HCT116 (cell line): ENCODE measurements at regions not wholly inside any gene's neighbourhood (a gene's known extent, or its start where the extent isn't known, plus 50 kb on each side); places are given as distances from the start of the nearest gene placed in this dataset.
A peak's percentile ranks its signal among the peaks of the same experiment; 100 is the strongest.

Experiments
- ATAC-seq: fragments of 200-7000 bp; cut with Tn5 transposase; 2 replicates; pipeline ENCODE4 v1.9.1; 2020; ENCODE audit warnings: mild to moderate bottlenecking, moderate library complexity
- BruUV-seq: library from RNA; stranded (reverse); fragments of 400-500 nt; replicated peaks from 2 replicates; lab custom pipeline; 2021; lab: Mats Ljungman, UMichigan
- CTCF ChIA-PET: fragments of 300-600 bp; sonication (Branson Sonifier 250); formaldehyde crosslinking; loops from one replicate; lab custom pipeline; 2021; ENCODE audit warnings: antibody characterized with exemption; lab: Charles Lee
- POLR2A ChIA-PET: fragments of 300-600, 350-600 bp; sonication (Branson Sonifier 250); formaldehyde crosslinking; loops from one replicate; lab custom pipeline; 2021; ENCODE audit warnings: antibody characterized with exemption; lab: Charles Lee
- RAD21 ChIA-PET, 2 experiments: fragments of 300-600 bp; sonication (Branson Sonifier 250); formaldehyde crosslinking; loops; one replicate each; lab custom pipeline; 2023; ENCODE audit warnings: low total read pairs in 2 of 2; ENCODE audit not compliant: uncharacterized antibody in 2 of 2, unreplicated experiment in 2 of 2, low non-redundant PET in 1 of 2; lab: Charles Lee
- DNase-seq: peaks from one replicate; pipeline ENCODE4 v3.0.0-alpha.2; 2010; ENCODE audit warnings: low read depth, low spot score
- H2AFZ ChIP-seq: fragments of 200-600 bp; shearing (Covaris generic), sonication (generic); 2 replicates; pipeline ENCODE4 v1.6.1; 2017; ENCODE audit warnings: low read depth, mixed run types, mixed read lengths, antibody characterized with exemption, low read length; ENCODE audit not compliant: poor library complexity, severe bottlenecking
- H3K27ac ChIP-seq: 2 replicates; pipeline ENCODE4 v1.5.1; 2012; ENCODE audit warnings: low read depth, low read length
- H3K27me3 ChIP-seq: fragments of 200-600 bp; sonication (generic); 2 replicates; pipeline ENCODE4 v1.6.1; 2016; ENCODE audit warnings: mixed run types, low read length, mixed read lengths; ENCODE audit not compliant: insufficient read depth
- H3K36me3 ChIP-seq, 2 experiments: fragments of 200-500 bp in 1 of 2; fragments of 200-600 bp in 1 of 2; sonication (Bioruptor generic) in 1 of 2; sonication (generic) in 1 of 2; 2 replicates each; pipeline versions ENCODE4 v1.5.1 to v1.6.1; 2014 to 2016; ENCODE audit warnings: low read length in 2 of 2, inconsistent platforms in 1 of 2, mixed read lengths in 1 of 2, mixed run types in 1 of 2; ENCODE audit not compliant: insufficient read depth in 2 of 2, control insufficient read depth in 1 of 2
- H3K4me1 ChIP-seq, 2 experiments: fragments of 200-600 bp in 1 of 2; sonication (generic) in 1 of 2; 2 replicates each; pipeline versions ENCODE4 v1.5.1 to v1.6.1; 2012 to 2017; ENCODE audit warnings: low read length in 2 of 2, inconsistent platforms in 1 of 2, mild to moderate bottlenecking in 1 of 2, mixed read lengths in 1 of 2, mixed run types in 1 of 2, moderate library complexity in 1 of 2; ENCODE audit not compliant: insufficient read depth in 2 of 2, control insufficient read depth in 1 of 2
- H3K4me2 ChIP-seq: fragments of 200-600 bp; sonication (generic); 2 replicates; pipeline ENCODE4 v1.6.1; 2017; ENCODE audit warnings: mixed run types, low read length, mixed read lengths
- H3K4me3 ChIP-seq, 2 experiments: fragments of 200-600 bp in 1 of 2; sonication (generic) in 1 of 2; replicated peaks in 1 of 2; 2 replicates each; pipeline ENCODE4 v1.5.1; 2011 to 2016; ENCODE audit warnings: low read length in 2 of 2, control low read depth in 1 of 2, low read depth in 1 of 2, mild to moderate bottlenecking in 1 of 2, mixed read lengths in 1 of 2, mixed run types in 1 of 2
- H3K79me2 ChIP-seq: fragments of 200-600 bp; sonication (generic); 2 replicates; pipeline ENCODE4 v1.6.1; 2017; ENCODE audit warnings: mild to moderate bottlenecking, mixed run types, low read length, moderate library complexity, mixed read lengths; ENCODE audit not compliant: insufficient read depth
- H3K9ac ChIP-seq: fragments of 200-600 bp; sonication (generic); 2 replicates; pipeline ENCODE4 v1.6.1; 2016; ENCODE audit warnings: low read length, mixed read lengths
- H3K9me2 ChIP-seq: fragments of 200-600 bp; sonication (generic), shearing (Covaris generic); 2 replicates; pipeline ENCODE4 v1.6.1; 2017; ENCODE audit warnings: mixed run types, mild to moderate bottlenecking, moderate library complexity; ENCODE audit not compliant: insufficient read depth
- H3K9me3 ChIP-seq, 2 experiments: fragments of 200-500 bp in 1 of 2; fragments of 200-600 bp in 1 of 2; sonication (Bioruptor generic) in 1 of 2; sonication (generic) in 1 of 2; 2 replicates each; pipeline ENCODE4 v1.6.1; 2014 to 2017; ENCODE audit warnings: low read length in 2 of 2, mixed read lengths in 2 of 2, inconsistent platforms in 1 of 2, low read depth in 1 of 2, mild to moderate bottlenecking in 1 of 2, mixed run types in 1 of 2, moderate library complexity in 1 of 2; ENCODE audit not compliant: control insufficient read depth in 1 of 2, insufficient read depth in 1 of 2
- H4K20me1 ChIP-seq: fragments of 200-600 bp; sonication (generic), shearing (Covaris generic); 2 replicates; pipeline ENCODE4 v1.6.1; 2017; ENCODE audit warnings: mixed run types, mild to moderate bottlenecking, moderate library complexity; ENCODE audit not compliant: insufficient read depth
- CBX3 ChIP-seq: IDR thresholded peaks from 2 replicates; pipeline ENCODE4 v1.6.1; 2012; ENCODE audit warnings: low read depth
- CEBPB ChIP-seq: IDR thresholded peaks from 2 replicates; pipeline ENCODE4 v1.6.1; 2012; ENCODE audit warnings: low read depth
- EZH2phosphoT487 ChIP-seq: fragments of 200-600 bp; IDR thresholded peaks from 2 replicates; pipeline ENCODE4 v1.6.1; 2018; ENCODE audit warnings: antibody characterized with exemption, borderline replicate concordance
- FOSL1 ChIP-seq: IDR thresholded peaks from 2 replicates; pipeline ENCODE4 v1.6.1; 2012; ENCODE audit warnings: low read depth
- POLR2AphosphoS5 ChIP-seq: IDR thresholded peaks from 2 replicates; pipeline ENCODE4 v1.6.1; 2011; ENCODE audit warnings: mild to moderate bottlenecking, low read depth, low read length, moderate library complexity
- RAD21 ChIP-seq: IDR thresholded peaks from 2 replicates; pipeline ENCODE4 v1.6.1; 2012; ENCODE audit warnings: low read depth, mild to moderate bottlenecking
- ZFX ChIP-seq: fragments of 450-650 bp; IDR thresholded peaks from 2 replicates; pipeline ENCODE4 v1.6.1; 2017
- intact Hi-C: fragments of 100-400 bp; cut with micrococcal nuclease; formaldehyde crosslinking; loops from 2 replicates; pipeline ENCODE4 v1.10.0; 2022
- TF ChIP-seq, protein P1 (sequence below): IDR thresholded peaks from 2 replicates; pipeline ENCODE4 v1.6.1; 2012; ENCODE audit warnings: low read depth

GRCh38 chr12:75747572-75748021, 236.2 kb upstream of the KRR1 start:
- TF ChIP-seq RAD21, result no peak
- peak; percentile 38; the same call in 1 of the 2 replicates for TF ChIP-seq FOSL1
- TF ChIP-seq EZH2phosphoT487, result no peak
- peak; percentile 22; the same call in 1 of the 2 replicates for TF ChIP-seq CEBPB

DNA sequence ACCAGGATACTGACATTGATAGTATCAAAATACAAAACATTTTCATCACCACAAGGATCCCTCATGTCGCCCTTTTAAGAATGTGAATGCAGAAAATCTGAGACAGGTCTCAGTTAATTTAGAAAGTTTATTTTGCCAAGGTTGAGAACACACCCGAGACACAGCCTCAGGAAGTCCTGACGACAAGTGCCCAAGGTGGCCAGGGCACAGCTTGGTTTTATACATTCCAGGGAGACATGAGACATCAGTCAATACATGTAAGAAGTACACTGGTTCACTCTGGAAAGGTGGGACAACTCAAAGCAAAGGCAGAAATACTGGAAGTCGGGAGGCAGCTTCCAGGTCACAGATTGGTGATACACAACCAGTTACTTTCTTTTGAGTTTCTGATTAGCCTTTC, 235.2 kb upstream of the KRR1 start:
- intact Hi-C loops, result no loop called here
- ATAC-seq (peak; percentile 21; the same call in 1 of the 2 replicates), DNase-seq (no peak)
- Histone ChIP-seq H3K27me3 (no peaks in the 10 kb centered on the region), H3K27ac (peak overlapping the region; percentile 90), H3K4me1 (peaks cover 65% of the 10 kb centered on the region in 2 experiments), H2AFZ (no peak overlapping the region), H3K79me2 (0 out of 2 replicates have a peak, but pooled peaks cover 3% of the 10 kb centered on the region), H3K4me2 (peak overlapping the region; percentile 47; the same call in 1 of the 2 replicates), H4K20me1 (no peaks in the 10 kb centered on the region), H3K9me3 (no peaks in the 10 kb centered on the region), H3K9me2 (no peaks in the 10 kb centered on the region), H3K36me3 (peaks cover 0 to 2% of the 10 kb centered on the region in 2 experiments; a peak in 1 of 4 replicates), H3K9ac (peak overlapping the region; percentile 56), H3K4me3 (no peak overlapping the region)
- POLR2A ChIA-PET, result interaction anchor here (1.4 to 1.9 kb wide), 3 partner anchors 8 to 40 kb away, joined by 4 to 12 read pairs (median 6); no protein-coding TSS in a partner anchor
- TF ChIP-seq CBX3 (no peak), ZFX (no peak), POLR2AphosphoS5 (no peak)
- TF ChIP-seq, protein P1, sequence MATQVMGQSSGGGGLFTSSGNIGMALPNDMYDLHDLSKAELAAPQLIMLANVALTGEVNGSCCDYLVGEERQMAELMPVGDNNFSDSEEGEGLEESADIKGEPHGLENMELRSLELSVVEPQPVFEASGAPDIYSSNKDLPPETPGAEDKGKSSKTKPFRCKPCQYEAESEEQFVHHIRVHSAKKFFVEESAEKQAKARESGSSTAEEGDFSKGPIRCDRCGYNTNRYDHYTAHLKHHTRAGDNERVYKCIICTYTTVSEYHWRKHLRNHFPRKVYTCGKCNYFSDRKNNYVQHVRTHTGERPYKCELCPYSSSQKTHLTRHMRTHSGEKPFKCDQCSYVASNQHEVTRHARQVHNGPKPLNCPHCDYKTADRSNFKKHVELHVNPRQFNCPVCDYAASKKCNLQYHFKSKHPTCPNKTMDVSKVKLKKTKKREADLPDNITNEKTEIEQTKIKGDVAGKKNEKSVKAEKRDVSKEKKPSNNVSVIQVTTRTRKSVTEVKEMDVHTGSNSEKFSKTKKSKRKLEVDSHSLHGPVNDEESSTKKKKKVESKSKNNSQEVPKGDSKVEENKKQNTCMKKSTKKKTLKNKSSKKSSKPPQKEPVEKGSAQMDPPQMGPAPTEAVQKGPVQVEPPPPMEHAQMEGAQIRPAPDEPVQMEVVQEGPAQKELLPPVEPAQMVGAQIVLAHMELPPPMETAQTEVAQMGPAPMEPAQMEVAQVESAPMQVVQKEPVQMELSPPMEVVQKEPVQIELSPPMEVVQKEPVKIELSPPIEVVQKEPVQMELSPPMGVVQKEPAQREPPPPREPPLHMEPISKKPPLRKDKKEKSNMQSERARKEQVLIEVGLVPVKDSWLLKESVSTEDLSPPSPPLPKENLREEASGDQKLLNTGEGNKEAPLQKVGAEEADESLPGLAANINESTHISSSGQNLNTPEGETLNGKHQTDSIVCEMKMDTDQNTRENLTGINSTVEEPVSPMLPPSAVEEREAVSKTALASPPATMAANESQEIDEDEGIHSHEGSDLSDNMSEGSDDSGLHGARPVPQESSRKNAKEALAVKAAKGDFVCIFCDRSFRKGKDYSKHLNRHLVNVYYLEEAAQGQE, result no peak
- BruUV-seq, result TSS peak; percentile 44
- CTCF ChIA-PET, result no interaction called here
- RAD21 ChIA-PET, result interaction anchor here in 1 of 2 experiments (0.7 kb wide), 1 partner anchor 88 kb away, joined by 8 read pairs; no protein-coding TSS in a partner anchor

More at GRCh38 chr12:75747572-75748021, 236.2 kb upstream of the KRR1 start:
- DNase-seq, result no peak
- Histone ChIP-seq H3K4me2 (peak overlapping the region; percentile 55), H3K36me3 (no peaks in the 10 kb centered on the region), H2AFZ (no peak overlapping the region), H3K4me1 (peaks cover 67 to 68% of the 10 kb centered on the region in 2 experiments), H3K9me3 (no peaks in the 10 kb centered on the region), H3K4me3 (no peak overlapping the region), H3K79me2 (0 out of 2 replicates have a peak, but pooled peaks cover 3% of the 10 kb centered on the region), H3K27ac (peak overlapping the region; percentile 90), H3K27me3 (no peaks in the 10 kb centered on the region), H4K20me1 (no peaks in the 10 kb centered on the region), H3K9ac (peak overlapping the region; percentile 58), H3K9me2 (no peaks in the 10 kb centered on the region)
- peak; percentile 18; the same call in 1 of the 2 replicates for ATAC-seq
- ChIA-PET RAD21 (interaction anchor here in 1 of 2 experiments (0.7 kb wide), 1 partner anchor 89 kb away, joined by 8 read pairs; no protein-coding TSS in a partner anchor), POLR2A (interaction anchor here (1.4 to 1.9 kb wide), 5 partner anchors 9 to 39 kb away, joined by 4 to 12 read pairs (median 5); no protein-coding TSS in a partner anchor), CTCF (no interaction called here)
- intact Hi-C loops, result no loop called here
- BruUV-seq, result no TSS peak
